A673 (cell line): ENCODE measurements at regions not wholly inside any gene's neighbourhood (a gene's known extent, or its start where the extent isn't known, plus 50 kb on each side); places are given as distances from the start of the nearest gene placed in this dataset.

ENCODE experiments used
- BruUV-seq: library from RNA; stranded (reverse); fragments of 400-500 nt; replicated peaks from 2 replicates; lab custom pipeline; 2021; lab: Mats Ljungman, UMichigan
- CTCF ChIA-PET: fragments of 300-600 bp; sonication (Branson Sonifier 250); formaldehyde crosslinking; loops from one replicate; lab custom pipeline; 2022; ENCODE audit warnings: antibody characterized with exemption; lab: Charles Lee
- POLR2A ChIA-PET: fragments of 300-600 bp; sonication (Branson Sonifier 250); formaldehyde crosslinking; loops from one replicate; lab custom pipeline; 2022; ENCODE audit warnings: antibody characterized with exemption; ENCODE audit not compliant: low non-redundant PET; lab: Charles Lee
- DNase-seq: peaks from one replicate; pipeline ENCODE4 v3.0.0-alpha.2; 2015; ENCODE audit warnings: low spot score
- H3K27ac ChIP-seq: fragments of 200-600 bp; sonication (generic); 2 replicates; pipeline ENCODE4 v1.5.1; 2016; ENCODE audit warnings: mixed run types, low read depth, mild to moderate bottlenecking, mixed read lengths, antibody characterized with exemption, low read length; ENCODE audit not compliant: poor library complexity, severe bottlenecking
- H3K27me3 ChIP-seq: fragments of 200-600 bp; sonication (generic); replicated peaks from 2 replicates; pipeline ENCODE4 v1.6.1; 2017; ENCODE audit warnings: mixed run types, low read depth, mild to moderate bottlenecking, mixed read lengths, antibody characterized with exemption, low read length; ENCODE audit not compliant: insufficient read depth, poor library complexity
- H3K36me3 ChIP-seq: fragments of 200-600 bp; sonication (generic); 2 replicates; pipeline ENCODE4 v1.6.1; 2016; ENCODE audit warnings: mixed run types, mild to moderate bottlenecking, mixed read lengths, antibody characterized with exemption, low read length; ENCODE audit not compliant: insufficient read depth, poor library complexity, severe bottlenecking
- H3K4me1 ChIP-seq: fragments of 200-600 bp; sonication (generic); 2 replicates; pipeline ENCODE4 v1.6.1; 2017; ENCODE audit warnings: mixed run types, mild to moderate bottlenecking, mixed read lengths, antibody characterized with exemption, low read length; ENCODE audit not compliant: insufficient read depth, poor library complexity, severe bottlenecking
- H3K4me3 ChIP-seq: fragments of 200-600 bp; sonication (generic); 2 replicates; pipeline ENCODE4 v1.5.1; 2016; ENCODE audit warnings: low read depth, mixed run types, mild to moderate bottlenecking, mixed read lengths, low read length; ENCODE audit not compliant: poor library complexity, severe bottlenecking
- H3K9me3 ChIP-seq: fragments of 200-600 bp; sonication (generic); 2 replicates; pipeline ENCODE4 v1.6.1; 2016; ENCODE audit warnings: mixed run types, low read depth, mild to moderate bottlenecking, mixed read lengths, antibody characterized with exemption, low read length; ENCODE audit not compliant: poor library complexity, severe bottlenecking
- CTCF ChIP-seq: fragments of 300-800, 200-600 bp; sonication (generic); conservative IDR thresholded peaks from 2 replicates; pipeline ENCODE4 v1.5.1; 2017; ENCODE audit warnings: low read depth, mild to moderate bottlenecking, antibody characterized with exemption, low read length, moderate library complexity, mixed read lengths
- EZH2 ChIP-seq: fragments of 200-600 bp; sonication (generic); IDR thresholded peaks from 2 replicates; pipeline ENCODE4 v1.6.1; 2017; ENCODE audit warnings: borderline replicate concordance, low read depth, mild to moderate bottlenecking, mixed read lengths, antibody characterized with exemption, low read length; ENCODE audit not compliant: poor library complexity, severe bottlenecking
- intact Hi-C: fragments of 100-400 bp; cut with micrococcal nuclease; formaldehyde crosslinking; loops from one replicate; pipeline ENCODE4 v1.10.0; 2022; ENCODE audit not compliant: unreplicated experiment

DNA sequence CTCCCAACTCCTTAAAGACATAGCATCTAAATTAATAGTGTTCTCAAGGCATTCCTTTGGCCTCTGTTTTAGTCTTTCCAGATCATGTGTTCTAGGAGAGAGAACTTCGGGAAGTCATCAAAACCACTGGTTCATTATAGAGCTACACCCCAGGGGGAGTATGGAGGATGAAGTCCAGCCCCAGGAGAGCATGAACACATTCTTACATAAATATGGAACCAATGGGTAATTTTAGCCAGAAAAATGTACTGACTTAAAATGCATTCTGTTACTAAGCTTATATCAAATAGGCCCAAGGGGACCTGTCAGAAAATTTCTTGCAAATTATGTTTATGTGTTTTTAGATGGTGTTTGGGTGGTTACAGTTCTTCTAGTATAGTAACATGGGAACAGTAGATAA, 165.2 kb downstream of the NTMT2 start:
- Histone ChIP-seq H3K4me1 (no peaks in the 10 kb centered on the region), H3K36me3 (no peaks in the 10 kb centered on the region), H3K27ac (no peak overlapping the region), H3K27me3 (no peaks in the 10 kb centered on the region), H3K9me3 (no peaks in the 10 kb centered on the region), H3K4me3 (no peak overlapping the region)
- POLR2A ChIA-PET: no interaction called here
- no TSS peak for BruUV-seq
- intact Hi-C loops: no loop called here
- CTCF ChIA-PET: no interaction called here
- TF ChIP-seq EZH2 (no peak), CTCF (no peak)
- no peak for DNase-seq

DNA sequence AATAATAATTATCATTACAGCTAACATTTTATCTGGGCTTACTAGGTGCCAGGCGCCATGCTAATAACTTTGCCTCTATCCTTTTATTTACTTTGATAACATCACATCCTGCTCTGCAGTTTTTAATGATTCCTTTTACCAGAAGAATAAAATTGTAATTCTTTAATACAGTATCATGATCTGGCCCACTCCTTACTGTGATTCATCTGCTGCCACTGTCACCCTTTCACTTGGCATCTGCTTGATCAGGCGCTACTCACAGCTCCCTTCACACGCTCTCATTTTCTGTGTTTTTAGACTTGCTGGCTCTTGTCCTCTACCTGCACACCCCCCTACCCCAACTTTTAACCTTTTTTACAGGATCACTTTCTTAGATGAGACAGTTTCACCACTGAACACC, 167.5 kb downstream of the NTMT2 start:
- Histone ChIP-seq H3K4me3 (no peak overlapping the region), H3K36me3 (no peaks in the 10 kb centered on the region), H3K27me3 (no peaks in the 10 kb centered on the region), H3K9me3 (no peaks in the 10 kb centered on the region), H3K27ac (no peak overlapping the region), H3K4me1 (no peaks in the 10 kb centered on the region)
- no TSS peak for BruUV-seq
- CTCF ChIA-PET: no interaction called here
- intact Hi-C loops: no loop called here
- TF ChIP-seq CTCF: no peak
- TF ChIP-seq EZH2: no peak
- no peak for DNase-seq
- POLR2A ChIA-PET: no interaction called here

DNA sequence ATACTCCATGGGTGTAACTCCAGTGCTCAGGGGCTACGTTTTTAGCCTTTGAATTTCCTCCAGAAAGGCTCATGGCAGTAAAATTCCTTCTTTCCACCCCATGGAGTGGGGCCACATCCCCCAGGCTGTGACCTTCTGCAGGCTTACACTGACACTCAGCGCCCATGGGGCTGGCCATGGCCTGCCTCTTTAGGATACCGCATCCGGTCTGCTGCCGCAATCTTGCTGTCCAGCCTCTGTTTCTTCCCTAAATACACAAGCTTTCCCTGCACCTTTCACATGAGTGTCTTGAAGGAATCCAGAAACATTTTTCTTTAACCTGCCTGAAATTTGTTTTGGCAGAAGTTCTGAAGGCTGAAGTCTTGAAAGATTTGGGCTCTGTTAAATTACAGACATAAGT, 170.5 kb downstream of the NTMT2 start:
- POLR2A ChIA-PET: no interaction called here
- no TSS peak for BruUV-seq
- Histone ChIP-seq H3K4me1 (no peaks in the 10 kb centered on the region), H3K9me3 (no peaks in the 10 kb centered on the region), H3K4me3 (no peak overlapping the region), H3K27me3 (no peaks in the 10 kb centered on the region), H3K27ac (no peak overlapping the region), H3K36me3 (no peaks in the 10 kb centered on the region)
- TF ChIP-seq CTCF (no peak), EZH2 (no peak)
- CTCF ChIA-PET: no interaction called here
- intact Hi-C loops: no loop called here
- no peak for DNase-seq
